Hepatocyte (in vitro differentiated cells): ENCODE measurements at regions not wholly inside any gene's neighbourhood (a gene's known extent, or its start where the extent isn't known, plus 50 kb on each side); places are given as distances from the start of the nearest gene placed in this dataset.

Experiments used
- DNase-seq: peaks from one replicate; pipeline ENCODE4 v3.0.0-alpha.2; 2016; ENCODE audit warnings: low spot score
- H2AFZ ChIP-seq: fragments of 200-600 bp; sonication (generic); 2 replicates; pipeline ENCODE4 v1.6.0; 2016; ENCODE audit warnings: antibody characterized with exemption, mild to moderate bottlenecking
- H3K27ac ChIP-seq: fragments of 200-600 bp; sonication (generic); 2 replicates; pipeline ENCODE4 v1.5.1; 2016; ENCODE audit warnings: mild to moderate bottlenecking
- H3K27me3 ChIP-seq: fragments of 200-600 bp; sonication (generic); 2 replicates; pipeline ENCODE4 v1.6.1; 2016
- H3K36me3 ChIP-seq: fragments of 200-600 bp; sonication (generic); replicated peaks from 2 replicates; pipeline ENCODE4 v1.5.1; 2016; ENCODE audit warnings: low read depth; ENCODE audit not compliant: insufficient read depth
- H3K4me1 ChIP-seq: fragments of 200-600 bp; sonication (generic); 2 replicates; pipeline ENCODE4 v1.5.1; 2016; ENCODE audit warnings: mild to moderate bottlenecking, moderate library complexity; ENCODE audit not compliant: insufficient read depth
- H3K4me2 ChIP-seq: fragments of 200-600 bp; sonication (generic); 2 replicates; pipeline ENCODE4 v1.6.0; 2016
- H3K4me3 ChIP-seq: fragments of 200-600 bp; sonication (generic); 2 replicates; pipeline ENCODE4 v1.5.1; 2016; ENCODE audit warnings: mild to moderate bottlenecking
- H3K79me2 ChIP-seq: fragments of 200-600 bp; sonication (generic); 2 replicates; pipeline ENCODE4 v1.6.0; 2017; ENCODE audit warnings: mild to moderate bottlenecking
- H3K9me2 ChIP-seq: fragments of 200-600 bp; sonication (generic); replicated peaks from 2 replicates; pipeline ENCODE4 v1.6.0; 2017; ENCODE audit warnings: mild to moderate bottlenecking; ENCODE audit not compliant: insufficient read depth
- H3K9me3 ChIP-seq: fragments of 200-600 bp; sonication (generic); 2 replicates; pipeline ENCODE4 v1.5.1; 2016; ENCODE audit warnings: low read depth, mild to moderate bottlenecking
- H4K20me1 ChIP-seq: fragments of 200-600 bp; sonication (generic); 2 replicates; pipeline ENCODE4 v1.6.0; 2016; ENCODE audit warnings: mild to moderate bottlenecking; ENCODE audit not compliant: insufficient read depth, poor library complexity, severe bottlenecking
- EZH2 ChIP-seq: fragments of 200-600 bp; sonication (generic); IDR thresholded peaks from 2 replicates; pipeline ENCODE4 v1.6.1; 2016; ENCODE audit warnings: antibody characterized with exemption, mild to moderate bottlenecking, borderline replicate concordance
- EZH2phosphoT487 ChIP-seq: fragments of 200-600 bp; sonication (generic); IDR thresholded peaks from one replicate; pipeline ENCODE4 v1.6.1; 2018; ENCODE audit warnings: antibody characterized with exemption, mild to moderate bottlenecking, low read depth, moderate library complexity; ENCODE audit not compliant: unreplicated experiment, severe bottlenecking
- WGBS: methylation state at CpG from one replicate; pipeline ENCODE4 v1.1.6; 2016; ENCODE audit warnings: low lambda C conversion rate; ENCODE audit errors: missing lambda C conversion rate; 5-methylcytosine and 5-hydroxymethylcytosine counted together
- TF ChIP-seq, protein P1 (sequence below): fragments of 200-600 bp; sonication (generic); IDR thresholded peaks from 2 replicates; pipeline ENCODE4 v1.5.1; 2016; ENCODE audit warnings: antibody characterized with exemption, mild to moderate bottlenecking; ENCODE audit not compliant: poor library complexity

DNA sequence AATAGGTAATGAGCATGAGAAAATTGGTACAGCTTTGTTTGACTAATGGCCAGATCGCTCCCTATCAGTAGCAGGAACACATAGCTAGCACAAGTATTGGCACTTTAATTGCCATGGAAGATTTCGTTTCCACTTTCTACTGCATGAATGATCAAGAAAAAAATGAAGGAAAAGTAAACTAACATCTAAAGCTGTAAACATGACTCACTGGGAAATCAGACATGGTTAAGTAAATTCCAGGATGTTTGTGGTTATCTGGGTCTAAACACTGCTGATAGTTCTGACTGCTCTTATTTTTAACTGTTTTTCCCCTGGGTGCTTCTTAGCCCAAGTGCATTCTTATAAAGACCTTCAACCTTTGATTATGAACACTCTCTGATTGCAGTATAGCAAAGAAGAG, 388.9 kb downstream of the NR2F1-AS1 start:
- Histone ChIP-seq H3K27me3 (no peaks in the 10 kb centered on the region), H2AFZ (no peak overlapping the region), H3K9me3 (no peaks in the 10 kb centered on the region), H3K27ac (peak overlapping the region; percentile 37), H3K79me2 (no peaks in the 10 kb centered on the region), H3K4me3 (no peak overlapping the region), H3K4me2 (no peak overlapping the region), H3K9me2 (no peaks in the 10 kb centered on the region), H3K4me1 (peaks cover 21% of the 10 kb centered on the region), H3K36me3 (no peaks in the 10 kb centered on the region), H4K20me1 (no peaks in the 10 kb centered on the region)
- no peak for DNase-seq
- WGBS = 25% methylated on average over 2 of the region's 2 CpGs
- TF ChIP-seq EZH2 = no peak
- TF ChIP-seq, protein P1, sequence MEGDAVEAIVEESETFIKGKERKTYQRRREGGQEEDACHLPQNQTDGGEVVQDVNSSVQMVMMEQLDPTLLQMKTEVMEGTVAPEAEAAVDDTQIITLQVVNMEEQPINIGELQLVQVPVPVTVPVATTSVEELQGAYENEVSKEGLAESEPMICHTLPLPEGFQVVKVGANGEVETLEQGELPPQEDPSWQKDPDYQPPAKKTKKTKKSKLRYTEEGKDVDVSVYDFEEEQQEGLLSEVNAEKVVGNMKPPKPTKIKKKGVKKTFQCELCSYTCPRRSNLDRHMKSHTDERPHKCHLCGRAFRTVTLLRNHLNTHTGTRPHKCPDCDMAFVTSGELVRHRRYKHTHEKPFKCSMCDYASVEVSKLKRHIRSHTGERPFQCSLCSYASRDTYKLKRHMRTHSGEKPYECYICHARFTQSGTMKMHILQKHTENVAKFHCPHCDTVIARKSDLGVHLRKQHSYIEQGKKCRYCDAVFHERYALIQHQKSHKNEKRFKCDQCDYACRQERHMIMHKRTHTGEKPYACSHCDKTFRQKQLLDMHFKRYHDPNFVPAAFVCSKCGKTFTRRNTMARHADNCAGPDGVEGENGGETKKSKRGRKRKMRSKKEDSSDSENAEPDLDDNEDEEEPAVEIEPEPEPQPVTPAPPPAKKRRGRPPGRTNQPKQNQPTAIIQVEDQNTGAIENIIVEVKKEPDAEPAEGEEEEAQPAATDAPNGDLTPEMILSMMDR = no peak
- TF ChIP-seq EZH2phosphoT487 = no peak

DNA sequence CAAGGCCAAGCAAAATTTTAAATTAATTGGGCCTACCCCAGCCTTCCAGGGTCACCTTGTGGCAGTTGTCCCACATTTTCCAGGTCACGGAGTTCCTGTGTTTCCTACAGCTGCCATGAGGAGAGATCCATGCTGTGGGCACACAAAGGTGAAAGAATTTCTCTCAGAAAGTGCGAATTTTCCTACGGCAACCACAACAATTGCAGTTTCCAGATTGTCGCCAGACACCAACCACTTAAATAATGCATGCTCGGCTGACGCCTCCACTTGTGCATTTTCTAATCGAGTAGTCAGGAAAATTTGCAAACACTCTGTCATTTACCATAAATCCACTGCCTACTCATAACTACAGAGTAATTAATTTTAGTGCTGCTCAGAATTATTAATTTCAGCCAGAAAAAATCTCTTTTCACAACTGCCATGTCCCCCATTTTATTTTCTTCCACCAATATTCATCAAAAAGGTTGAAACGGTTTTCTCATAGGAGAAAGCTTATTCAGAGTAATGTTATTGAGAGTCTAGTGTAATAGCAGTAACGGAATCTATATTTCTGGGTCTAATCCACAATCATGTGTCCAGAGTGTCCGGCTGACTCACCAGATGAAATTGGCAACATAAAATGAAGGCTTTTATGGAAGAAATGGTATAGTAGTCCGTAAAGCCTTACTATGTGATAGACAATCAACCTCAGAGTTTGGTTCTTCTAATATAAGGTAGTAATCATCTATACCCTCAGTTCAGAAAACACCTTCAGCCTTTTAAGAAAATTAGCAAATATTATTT, 389.8 kb downstream of the NR2F1-AS1 start:
- no peaks in the 10 kb centered on the region for H3K27me3 ChIP-seq

DNA sequence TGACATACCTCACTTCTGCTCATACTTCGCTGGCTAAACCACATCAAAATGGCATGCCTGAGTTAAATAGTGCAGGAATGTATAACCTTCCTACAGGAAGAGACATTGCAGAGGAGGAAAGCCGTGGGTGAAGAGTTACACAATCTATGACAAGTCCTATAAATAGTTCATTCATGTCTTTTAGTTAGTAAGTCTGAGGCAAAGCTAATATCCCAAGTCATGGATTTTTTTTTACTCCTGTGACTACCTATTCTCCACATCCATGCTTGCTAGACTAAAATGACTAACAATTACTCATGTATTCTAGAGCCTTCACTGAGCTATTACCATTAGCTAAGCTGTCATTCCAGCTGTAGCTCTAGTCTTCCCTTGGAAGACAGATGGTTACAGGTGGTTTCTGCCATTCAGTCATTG, 391.3 kb downstream of the NR2F1-AS1 start:
- Histone ChIP-seq H3K4me2 (no peak overlapping the region), H2AFZ (no peak overlapping the region), H3K27ac (no peak overlapping the region), H3K4me3 (no peak overlapping the region), H3K4me1 (peaks cover 21% of the 10 kb centered on the region), H4K20me1 (no peaks in the 10 kb centered on the region), H3K36me3 (no peaks in the 10 kb centered on the region), H3K27me3 (no peaks in the 10 kb centered on the region), H3K9me3 (no peaks in the 10 kb centered on the region), H3K79me2 (no peaks in the 10 kb centered on the region), H3K9me2 (no peaks in the 10 kb centered on the region)
- peak; percentile 19 for DNase-seq
- TF ChIP-seq EZH2 (no peak), EZH2phosphoT487 (no peak)
- TF ChIP-seq, protein P1 = no peak
- 50% methylated on average over 2 of the region's 2 CpGs for WGBS

More for the DNA sequence above, 389.8 kb downstream of the NR2F1-AS1 start:
- Histone ChIP-seq H3K9me2 (no peaks in the 10 kb centered on the region), H3K9me3 (no peaks in the 10 kb centered on the region), H4K20me1 (no peaks in the 10 kb centered on the region), H3K4me3 (no peak overlapping the region), H2AFZ (no peak overlapping the region), H3K27ac (peak overlapping the region; percentile 9), H3K4me2 (no peak overlapping the region), H3K4me1 (peaks cover 21% of the 10 kb centered on the region), H3K36me3 (no peaks in the 10 kb centered on the region), H3K79me2 (no peaks in the 10 kb centered on the region)
- no peak for DNase-seq
- no peak for TF ChIP-seq EZH2
- TF ChIP-seq, protein P1 = no peak
- TF ChIP-seq EZH2phosphoT487 = no peak
- WGBS = 94% methylated on average over 11 of the region's 11 CpGs
